Activated T-cell treated with anti-CD3 and anti-CD28 coated beads, Interleukin-2, amount 50 U/mL, for 1 hour (primary cell): ENCODE measurements at regions not wholly inside any gene's neighbourhood (a gene's known extent, or its start where the extent isn't known, plus 50 kb on each side); places are given as distances from the start of the nearest gene placed in this dataset.

Experiments
- DNase-seq: peaks from one replicate; pipeline ENCODE4 v3.0.0-alpha.2; 2020

- DNase-seq: no peak
These were observed 135.5 kb downstream of the NMUR2 start for GRCh38 chr5:152269533-152269932.

- DNase-seq: no peak
These were observed 140.3 kb downstream of the NMUR2 start for GRCh38 chr5:152264645-152265254.

GRCh38 chr5:152262667-152263066 lies 142.4 kb downstream of the NMUR2 start:
- DNase-seq: no peak

- DNase-seq: no peak
These were observed 144.1 kb downstream of the NMUR2 start for GRCh38 chr5:152260940-152261339.

- no peak for DNase-seq
These were observed 145.4 kb downstream of the NMUR2 start for GRCh38 chr5:152259702-152260101.

GRCh38 chr5:152256580-152256979 lies 148.5 kb downstream of the NMUR2 start:
- DNase-seq: no peak

GRCh38 chr5:152255411-152255810 lies 149.7 kb downstream of the NMUR2 start:
- no peak for DNase-seq

- no peak for DNase-seq
These were observed 157.2 kb downstream of the NMUR2 start for GRCh38 chr5:152247850-152248385.

- DNase-seq: no peak
These were observed 158.7 kb downstream of the NMUR2 start for GRCh38 chr5:152246401-152246800.

GRCh38 chr5:152237531-152237930 lies 167.5 kb downstream of the NMUR2 start:
- no peak for DNase-seq

GRCh38 chr5:152226191-152226590 lies 178.9 kb downstream of the NMUR2 start:
- no peak for DNase-seq

- no peak for DNase-seq
These were observed 183.1 kb downstream of the NMUR2 start for GRCh38 chr5:152221721-152222629.

GRCh38 chr5:152218694-152219093 lies 186.4 kb downstream of the NMUR2 start:
- no peak for DNase-seq

GRCh38 chr5:152205804-152206203 lies 199.3 kb downstream of the NMUR2 start:
- DNase-seq: no peak

- no peak for DNase-seq
These were observed 202.8 kb downstream of the NMUR2 start for GRCh38 chr5:152202321-152202720.

GRCh38 chr5:152193391-152194107 lies 211.5 kb downstream of the NMUR2 start:
- DNase-seq: no peak

- no peak for DNase-seq
These were observed 216.8 kb downstream of the NMUR2 start for GRCh38 chr5:152188251-152188650.

GRCh38 chr5:152187668-152188067 lies 217.4 kb downstream of the NMUR2 start:
- no peak for DNase-seq

GRCh38 chr5:152185547-152186245 lies 219.4 kb downstream of the NMUR2 start:
- DNase-seq: no peak

- DNase-seq: no peak
These were observed 220.8 kb downstream of the NMUR2 start for GRCh38 chr5:152184266-152184665.

- no peak for DNase-seq
These were observed 223.6 kb downstream of the NMUR2 start for GRCh38 chr5:152181461-152181860.

- DNase-seq: no peak
These were observed 226.8 kb downstream of the NMUR2 start for GRCh38 chr5:152178350-152178699.
